ENCODE measurements at regions not wholly inside any gene's neighbourhood (a gene's known extent, or its start where the extent isn't known, plus 50 kb on each side); places are given as distances from the start of the nearest gene placed in this dataset.

DNA sequence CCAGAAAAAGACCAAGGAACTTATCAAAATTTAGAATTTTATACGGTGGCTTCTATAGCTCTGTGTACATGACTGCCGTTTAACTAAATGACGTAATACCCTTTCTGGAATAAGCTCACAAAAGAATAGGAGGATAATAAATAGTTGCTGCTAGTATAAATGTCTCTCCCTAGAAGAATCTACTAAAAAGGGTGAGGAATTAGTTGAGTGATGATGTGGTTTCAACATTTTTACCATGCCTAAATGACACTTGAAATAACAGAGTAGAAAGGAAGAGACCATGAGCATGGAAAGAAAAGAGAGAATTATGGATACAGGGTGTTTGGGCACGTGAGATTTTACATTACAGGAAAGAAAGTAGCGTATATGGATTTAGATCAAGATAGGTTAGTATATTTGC is 231.1 kb downstream of the ARAP2 start:
- Mint-ChIP-seq H3K4me3 (no peak overlapping the region), H3K4me1 (ENCODE audit: unreplicated experiment) (no peaks in the 10 kb centered on the region), H3K9me3 (peaks cover 9% of the 10 kb centered on the region), H3K27me3 (peaks cover 4% of the 10 kb centered on the region), H3K36me3 (peaks cover 3% of the 10 kb centered on the region), H3K27ac (no peak overlapping the region)
- TF ChIP-seq, protein P1, sequence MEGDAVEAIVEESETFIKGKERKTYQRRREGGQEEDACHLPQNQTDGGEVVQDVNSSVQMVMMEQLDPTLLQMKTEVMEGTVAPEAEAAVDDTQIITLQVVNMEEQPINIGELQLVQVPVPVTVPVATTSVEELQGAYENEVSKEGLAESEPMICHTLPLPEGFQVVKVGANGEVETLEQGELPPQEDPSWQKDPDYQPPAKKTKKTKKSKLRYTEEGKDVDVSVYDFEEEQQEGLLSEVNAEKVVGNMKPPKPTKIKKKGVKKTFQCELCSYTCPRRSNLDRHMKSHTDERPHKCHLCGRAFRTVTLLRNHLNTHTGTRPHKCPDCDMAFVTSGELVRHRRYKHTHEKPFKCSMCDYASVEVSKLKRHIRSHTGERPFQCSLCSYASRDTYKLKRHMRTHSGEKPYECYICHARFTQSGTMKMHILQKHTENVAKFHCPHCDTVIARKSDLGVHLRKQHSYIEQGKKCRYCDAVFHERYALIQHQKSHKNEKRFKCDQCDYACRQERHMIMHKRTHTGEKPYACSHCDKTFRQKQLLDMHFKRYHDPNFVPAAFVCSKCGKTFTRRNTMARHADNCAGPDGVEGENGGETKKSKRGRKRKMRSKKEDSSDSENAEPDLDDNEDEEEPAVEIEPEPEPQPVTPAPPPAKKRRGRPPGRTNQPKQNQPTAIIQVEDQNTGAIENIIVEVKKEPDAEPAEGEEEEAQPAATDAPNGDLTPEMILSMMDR (conservative IDR thresholded peaks at IDR 0.05) = no peak
- DNase-seq (ENCODE audit: extremely low spot score, unreplicated experiment) = no peak

Data from type B pancreatic cell (in vitro differentiated cells).